Parathyroid adenoma (tissue), 2 donors: ENCODE measurements at regions not wholly inside any gene's neighbourhood (a gene's known extent, or its start where the extent isn't known, plus 50 kb on each side); places are given as distances from the start of the nearest gene placed in this dataset.

Experiments
- H2AFZ ChIP-seq: fragments of 300-600 bp; sonication (generic); one replicate; pipeline ENCODE4 v1.7.0; 2017; ENCODE audit warnings: antibody characterized with exemption, mild to moderate bottlenecking
- H3K27ac ChIP-seq: fragments of 300-600 bp; sonication (generic); one replicate; pipeline ENCODE4 v1.7.0; 2017
- H3K27me3 ChIP-seq: fragments of 300-600 bp; sonication (generic); one replicate; pipeline ENCODE4 v1.7.0; 2017; ENCODE audit warnings: low read length; ENCODE audit not compliant: control insufficient read depth, insufficient read depth
- H3K36me3 ChIP-seq: fragments of 300-600 bp; sonication (generic); one replicate; pipeline ENCODE4 v1.7.0; 2017; ENCODE audit warnings: low read length; ENCODE audit not compliant: control insufficient read depth, insufficient read depth
- H3K4me1 ChIP-seq: fragments of 300-600 bp; sonication (generic); one replicate; pipeline ENCODE4 v1.7.0; 2017; ENCODE audit warnings: control low read depth
- H3K4me2 ChIP-seq: fragments of 300-600 bp; sonication (generic); one replicate; pipeline ENCODE4 v1.7.0; 2017; ENCODE audit warnings: low read length
- H3K4me3 ChIP-seq: fragments of 300-600 bp; sonication (generic); one replicate; pipeline ENCODE4 v1.7.0; 2017; ENCODE audit warnings: low read depth, low read length
- H3K79me2 ChIP-seq: fragments of 300-600 bp; sonication (generic); one replicate; pipeline ENCODE4 v1.7.0; 2017; ENCODE audit warnings: control low read depth
- H3K9ac ChIP-seq: fragments of 300-600 bp; sonication (generic); one replicate; pipeline ENCODE4 v1.7.0; 2017; ENCODE audit warnings: mild to moderate bottlenecking
- H3K9me3 ChIP-seq: fragments of 300-600 bp; sonication (generic); one replicate; pipeline ENCODE4 v1.7.0; 2017; ENCODE audit warnings: low read length; ENCODE audit not compliant: control insufficient read depth
- CTCF ChIP-seq: fragments of 300-600 bp; sonication (generic); IDR thresholded peaks from one replicate; pipeline ENCODE4 v1.7.0; 2017; ENCODE audit warnings: antibody characterized with exemption, mild to moderate bottlenecking
- donor health status: primary hyperparathyroidism.

- Histone ChIP-seq H3K4me3 (no peak overlapping the region), H3K79me2 (no peaks in the 10 kb centered on the region), H3K27me3 (no peaks in the 10 kb centered on the region), H2AFZ (no peak overlapping the region), H3K27ac (no peak overlapping the region), H3K9ac (no peak overlapping the region), H3K4me2 (no peak overlapping the region), H3K4me1 (no peaks in the 10 kb centered on the region), H3K36me3 (no peaks in the 10 kb centered on the region), H3K9me3 (no peaks in the 10 kb centered on the region)
- TF ChIP-seq CTCF, result no peak
Measured at GRCh38 chr5:12332480-12332879, 428.2 kb upstream of the CTNND2 start.

- Histone ChIP-seq H3K27me3 (no peaks in the 10 kb centered on the region), H3K4me2 (no peak overlapping the region), H3K4me1 (no peaks in the 10 kb centered on the region), H3K36me3 (no peaks in the 10 kb centered on the region), H3K9ac (no peak overlapping the region), H3K79me2 (no peaks in the 10 kb centered on the region), H2AFZ (no peak overlapping the region), H3K9me3 (no peaks in the 10 kb centered on the region), H3K4me3 (no peak overlapping the region), H3K27ac (no peak overlapping the region)
- no peak for TF ChIP-seq CTCF
Measured at GRCh38 chr5:12330993-12331588, 426.8 kb upstream of the CTNND2 start.

GRCh38 chr5:12330381-12330780 lies 426.1 kb upstream of the CTNND2 start:
- H3K4me2 ChIP-seq, result no peak overlapping the region
- H2AFZ ChIP-seq, result no peak overlapping the region
- no peaks in the 10 kb centered on the region for H3K27me3 ChIP-seq
- H3K36me3 ChIP-seq, result no peaks in the 10 kb centered on the region
- no peak overlapping the region for H3K27ac ChIP-seq
- H3K79me2 ChIP-seq, result no peaks in the 10 kb centered on the region
- H3K9me3 ChIP-seq, result no peaks in the 10 kb centered on the region
- no peaks in the 10 kb centered on the region for H3K4me1 ChIP-seq
- H3K9ac ChIP-seq, result no peak overlapping the region
- no peak for TF ChIP-seq CTCF
- no peak overlapping the region for H3K4me3 ChIP-seq

GRCh38 chr5:12323637-12324229 lies 419.5 kb upstream of the CTNND2 start:
- H2AFZ ChIP-seq, result no peak overlapping the region
- H3K4me3 ChIP-seq, result no peak overlapping the region
- H3K79me2 ChIP-seq, result no peaks in the 10 kb centered on the region
- no peak overlapping the region for H3K27ac ChIP-seq
- no peak for TF ChIP-seq CTCF
- no peak overlapping the region for H3K9ac ChIP-seq
- H3K4me1 ChIP-seq, result no peaks in the 10 kb centered on the region
- no peaks in the 10 kb centered on the region for H3K36me3 ChIP-seq
- H3K4me2 ChIP-seq, result no peak overlapping the region
- no peaks in the 10 kb centered on the region for H3K27me3 ChIP-seq
- no peaks in the 10 kb centered on the region for H3K9me3 ChIP-seq

GRCh38 chr5:12322042-12322441 lies 417.8 kb upstream of the CTNND2 start:
- no peak overlapping the region for H3K4me3 ChIP-seq
- no peaks in the 10 kb centered on the region for H3K4me1 ChIP-seq
- H3K4me2 ChIP-seq, result no peak overlapping the region
- no peak for TF ChIP-seq CTCF
- H3K79me2 ChIP-seq, result no peaks in the 10 kb centered on the region
- H3K36me3 ChIP-seq, result no peaks in the 10 kb centered on the region
- H3K27me3 ChIP-seq, result no peaks in the 10 kb centered on the region
- H3K9me3 ChIP-seq, result no peaks in the 10 kb centered on the region
- no peak overlapping the region for H3K27ac ChIP-seq
- no peak overlapping the region for H3K9ac ChIP-seq
- H2AFZ ChIP-seq, result no peak overlapping the region
